Kidney (tissue), 13 donors: ENCODE measurements at regions not wholly inside any gene's neighbourhood (a gene's known extent, or its start where the extent isn't known, plus 50 kb on each side); places are given as distances from the start of the nearest gene placed in this dataset.

Source experiments
- DNase-seq, 5 donors: peaks; one replicate each; pipeline ENCODE4 v3.0.0-alpha.2; 2013 to 2020
- FAIRE-seq: peaks from 2 replicates; lab custom pipeline; 2012; peaks lifted over from hg19 to GRCh38; lab: Jason Lieb, UNC
- H3K27ac ChIP-seq, 2 donors: one replicate each; pipeline ENCODE4 v1.7.0; 2013; ENCODE audit warnings: low read depth in 2 of 2, low read length in 2 of 2, inconsistent platforms in 1 of 2
- H3K27me3 ChIP-seq: one replicate; pipeline ENCODE4 v1.7.1; 2013; ENCODE audit warnings: low read length, inconsistent platforms; ENCODE audit not compliant: control insufficient read depth, insufficient read depth
- H3K36me3 ChIP-seq, 3 donors: one replicate each; pipeline versions ENCODE4 v1.7.0 to v1.7.1; 2013; ENCODE audit warnings: low read length in 3 of 3, control low read depth in 1 of 3, inconsistent platforms in 1 of 3; ENCODE audit not compliant: insufficient read depth in 3 of 3, control insufficient read depth in 2 of 3
- H3K4me1 ChIP-seq, 3 donors: one replicate each; pipeline versions ENCODE4 v1.7.0 to v1.7.1; 2013; ENCODE audit warnings: low read length in 3 of 3, inconsistent platforms in 1 of 3, low read depth in 1 of 3; ENCODE audit not compliant: control insufficient read depth in 2 of 3, insufficient read depth in 2 of 3
- H3K4me3 ChIP-seq, 3 donors: one replicate each; pipeline versions ENCODE4 v1.7.0 to v1.8.1; 2013; ENCODE audit warnings: low read length in 3 of 3, control low read depth in 1 of 3, inconsistent platforms in 1 of 3
- H3K9ac ChIP-seq, 3 donors: one replicate each; pipeline versions ENCODE4 v1.7.0 to v1.7.1; 2013; ENCODE audit warnings: low read length in 3 of 3, control low read depth in 1 of 3, inconsistent platforms in 1 of 3
- H3K9me3 ChIP-seq, 3 donors: one replicate each; pipeline versions ENCODE4 v1.7.0 to v1.7.1; 2013; ENCODE audit warnings: low read length in 3 of 3, control low read depth in 1 of 3, inconsistent platforms in 1 of 3; ENCODE audit not compliant: control insufficient read depth in 2 of 3, insufficient read depth in 1 of 3
- CTCF ChIP-seq: IDR thresholded peaks from 3 replicates; pipeline ENCODE4 v1.5.1; 2012; ENCODE audit warnings: mild to moderate bottlenecking, moderate library complexity, borderline replicate concordance; ENCODE audit not compliant: insufficient read depth; ENCODE audit errors: extremely low read depth
- intact Hi-C: fragments of 100-400 bp; cut with DNase I; formaldehyde crosslinking; loops from one replicate; pipeline ENCODE4 v1.11.1; 2022
- donor health status: control.
- donor health status: control.
- donor health status: control.
- donor health status: control.
- donor health status: control.
- donor health status: DM: yes; HTN: yes; CAD: no.
- donor health status: Normal renal cell carcinoma (clear cell type).

GRCh38 chr4:12293906-12294525, 865.3 kb upstream of the HS3ST1 start:
- DNase-seq (no peak), FAIRE-seq (no peak)
- Histone ChIP-seq H3K36me3 (no peaks in the 10 kb centered on the region), H3K9me3 (peaks cover 0 to 5% (median 0%) of the 10 kb centered on the region in 3 donors), H3K27ac (no peak overlapping the region), H3K4me1 (no peaks in the 10 kb centered on the region), H3K9ac (no peak overlapping the region), H3K27me3 (no peaks in the 10 kb centered on the region), H3K4me3 (no peak overlapping the region)
- TF ChIP-seq CTCF: no peak
- intact Hi-C loops: no loop called here

GRCh38 chr4:12286351-12286750, 857.7 kb upstream of the HS3ST1 start:
- DNase-seq: no peak
- Histone ChIP-seq H3K27me3 (no peaks in the 10 kb centered on the region), H3K36me3 (no peaks in the 10 kb centered on the region), H3K4me3 (no peak overlapping the region), H3K4me1 (no peaks in the 10 kb centered on the region), H3K9ac (no peak overlapping the region), H3K9me3 (peaks cover 0 to 9% (median 0%) of the 10 kb centered on the region in 3 donors), H3K27ac (no peak overlapping the region)
- intact Hi-C loops: no loop called here
- no peak for TF ChIP-seq CTCF
- no peak for FAIRE-seq

- Histone ChIP-seq H3K9me3 (no peaks in the 10 kb centered on the region), H3K4me1 (no peaks in the 10 kb centered on the region), H3K9ac (no peak overlapping the region), H3K27me3 (no peaks in the 10 kb centered on the region), H3K4me3 (no peak overlapping the region), H3K27ac (no peak overlapping the region), H3K36me3 (no peaks in the 10 kb centered on the region)
- intact Hi-C loops: no loop called here
- DNase-seq (peak in 2 of 5 donors; percentile 1 to 2), FAIRE-seq (no peak)
- no peak for TF ChIP-seq CTCF
Measured at GRCh38 chr4:12270546-12270945, 841.9 kb upstream of the HS3ST1 start.

- FAIRE-seq: no peak
- Histone ChIP-seq H3K27me3 (no peaks in the 10 kb centered on the region), H3K4me3 (no peak overlapping the region), H3K27ac (no peak overlapping the region), H3K9me3 (peaks cover 0 to 3% (median 0%) of the 10 kb centered on the region in 3 donors), H3K9ac (no peak overlapping the region), H3K4me1 (no peaks in the 10 kb centered on the region), H3K36me3 (no peaks in the 10 kb centered on the region)
- DNase-seq: no peak
- intact Hi-C loops: no loop called here
- TF ChIP-seq CTCF: no peak
Measured at GRCh38 chr4:12265554-12265953, 836.9 kb upstream of the HS3ST1 start.
